NOMO-1 treated with DMSO at 0.1 percent for 48 hours (cell line): ENCODE measurements at regions not wholly inside any gene's neighbourhood (a gene's known extent, or its start where the extent isn't known, plus 50 kb on each side); places are given as distances from the start of the nearest gene placed in this dataset.
"Not testable (repeated sequence)": the region's sequence is repeated elsewhere in the genome, so short reads cannot be mapped to it uniquely, and the experiment has no call there.

Experiments
- DNase-seq: peaks from one replicate; lab custom pipeline; 2025; ENCODE audit not compliant: unreplicated experiment; lab: John Stamatoyannopoulos, UW

DNA sequence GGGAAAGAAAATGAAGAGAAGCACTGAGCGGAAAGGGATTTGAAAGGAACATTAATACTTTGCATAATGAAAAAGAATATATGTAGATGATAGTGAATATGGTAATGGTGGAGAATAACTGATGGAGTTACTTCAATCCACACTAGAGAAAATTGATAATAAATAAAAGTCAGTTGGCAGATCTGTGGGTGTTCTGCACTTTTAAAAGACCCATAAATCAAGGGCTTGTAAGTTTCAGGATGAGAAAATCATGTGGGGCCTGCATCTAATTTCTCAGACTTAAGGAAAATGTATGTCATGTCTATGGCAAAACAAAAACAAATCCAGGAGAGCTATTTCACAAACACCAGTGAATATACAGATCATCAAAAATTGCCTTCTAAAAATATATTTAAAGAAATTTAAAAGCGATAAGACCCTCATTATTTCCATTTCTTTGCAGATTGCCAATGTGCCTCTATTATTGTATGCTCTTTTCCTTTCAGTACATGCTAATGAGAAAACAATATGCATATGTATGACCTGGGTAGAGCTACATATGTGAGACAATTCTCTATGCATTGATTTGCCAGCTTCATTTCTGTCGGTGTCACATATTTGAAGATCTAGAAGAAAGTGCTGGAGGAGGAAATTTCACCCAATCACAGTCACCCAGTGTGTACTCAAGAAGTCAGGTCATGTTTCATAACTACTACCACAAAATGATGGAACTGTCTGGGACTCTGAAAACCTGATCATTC, 269.9 kb upstream of the PDZRN3 start:
- DNase-seq = no peak

DNA sequence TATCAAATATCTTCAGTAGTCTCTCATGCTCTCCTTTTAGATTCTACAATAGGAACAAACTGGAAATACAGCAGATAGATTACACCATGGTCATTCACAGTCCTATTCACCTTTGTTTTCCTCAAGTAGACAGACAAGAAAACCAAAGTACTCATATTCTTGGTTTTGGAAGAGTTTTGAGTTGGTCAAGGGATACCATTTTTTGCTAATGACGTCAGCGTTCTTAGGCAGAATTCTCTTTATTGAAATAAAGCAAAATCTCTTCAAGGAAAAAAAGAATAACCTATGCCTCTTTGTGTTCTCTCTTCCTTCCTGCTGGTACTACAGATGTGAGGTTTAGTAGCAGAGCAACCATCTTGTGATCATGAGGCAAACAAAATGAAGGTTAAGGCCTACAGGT, 268.3 kb upstream of the PDZRN3 start:
- DNase-seq = no peak

DNA sequence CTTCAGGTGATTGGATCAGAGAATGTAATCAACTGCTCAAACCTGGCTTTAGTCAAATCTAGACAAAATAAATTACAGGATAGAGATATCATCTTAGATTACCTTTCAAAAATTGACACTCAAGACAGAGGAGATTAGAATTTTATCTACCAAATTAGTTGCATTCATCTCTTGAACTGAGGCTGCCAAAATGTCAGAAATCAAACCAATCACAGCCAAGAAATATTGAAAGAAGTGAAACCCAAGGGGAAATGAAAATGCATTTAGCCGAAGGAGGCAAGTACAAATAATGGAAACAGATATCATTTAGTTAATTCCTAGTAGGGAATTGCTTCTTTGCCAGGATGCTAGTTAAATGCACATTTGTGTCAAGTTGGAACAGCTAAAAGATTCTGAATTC, 261.1 kb upstream of the PDZRN3 start:
- DNase-seq = no peak

GRCh38 chr3:73884361-73884760, 259.6 kb upstream of the PDZRN3 start:
- DNase-seq = no peak

DNA sequence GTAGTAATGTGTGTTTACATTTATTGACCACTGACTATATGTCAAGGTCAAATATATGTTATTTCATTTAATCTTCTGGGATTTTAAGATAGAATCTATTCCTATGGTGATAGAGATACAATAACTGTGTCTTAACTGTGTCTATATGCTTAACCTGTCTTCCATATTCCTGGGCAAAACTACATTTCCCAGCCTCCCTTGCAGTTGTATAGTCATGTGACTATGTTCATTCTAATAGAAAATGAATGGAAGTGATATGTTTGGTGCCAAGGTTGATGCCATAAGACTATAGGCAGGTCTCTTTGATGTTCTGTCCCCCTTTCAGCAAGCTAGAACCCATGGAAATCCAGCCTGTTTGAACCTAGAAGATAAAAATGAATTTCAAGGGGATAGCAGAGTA, 258.8 kb upstream of the PDZRN3 start:
- DNase-seq = no peak

- DNase-seq = no peak
Measured at GRCh38 chr3:73874606-73875369, 250.0 kb upstream of the PDZRN3 start.

- no peak for DNase-seq
Measured at GRCh38 chr3:73874161-73874560, 249.4 kb upstream of the PDZRN3 start.

DNA sequence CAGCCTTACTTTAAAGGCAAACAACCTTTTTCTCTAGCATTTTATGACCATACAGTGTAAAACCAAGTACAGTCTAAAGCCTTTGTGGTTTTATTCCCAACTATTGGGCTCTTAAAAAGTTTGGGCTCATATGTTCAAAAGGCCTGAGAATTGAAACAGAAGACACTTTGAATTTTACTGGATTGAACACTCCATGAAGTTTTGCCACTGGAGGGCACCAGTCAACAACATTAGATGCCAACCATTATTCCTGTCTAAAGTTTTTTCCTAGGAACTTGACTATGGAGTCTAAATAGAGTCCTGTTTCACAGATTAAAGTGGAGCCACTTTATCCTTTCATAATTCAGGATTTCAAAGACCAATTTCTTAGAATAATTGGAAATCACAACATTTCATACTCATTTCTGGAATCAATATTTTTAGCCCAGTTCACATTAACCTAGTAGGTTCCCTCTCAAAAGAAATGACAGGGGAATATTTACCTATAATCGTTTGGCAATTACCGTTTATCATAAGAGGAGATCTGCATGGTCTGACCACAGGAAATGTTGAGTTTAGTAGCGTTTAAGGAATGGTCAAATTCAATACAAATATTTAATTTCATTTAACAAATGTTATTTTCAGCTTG, 244.1 kb upstream of the PDZRN3 start:
- DNase-seq = no peak

DNA sequence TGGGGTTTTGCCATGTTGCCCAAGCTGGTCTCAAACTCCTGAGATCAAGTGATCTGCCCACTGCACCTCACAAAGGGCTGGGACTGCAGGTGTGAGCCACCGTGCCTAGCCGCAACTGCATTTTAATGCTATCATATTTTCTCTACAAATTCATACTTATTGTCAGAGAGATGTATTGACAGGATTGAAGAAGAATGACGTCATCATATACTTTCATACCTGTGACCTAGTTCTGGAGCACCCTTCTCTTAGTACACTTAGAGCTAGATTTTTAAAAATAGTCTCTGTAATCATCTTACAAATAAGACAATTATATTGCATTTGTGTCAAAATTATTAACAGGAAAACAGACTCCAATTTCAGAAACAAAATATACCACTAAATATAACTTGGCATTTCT, 242.8 kb upstream of the PDZRN3 start:
- no peak for DNase-seq

GRCh38 chr3:73866846-73867245, 242.1 kb upstream of the PDZRN3 start:
- no peak for DNase-seq

- no peak for DNase-seq
Measured at GRCh38 chr3:73863546-73864079, 238.9 kb upstream of the PDZRN3 start.

DNA sequence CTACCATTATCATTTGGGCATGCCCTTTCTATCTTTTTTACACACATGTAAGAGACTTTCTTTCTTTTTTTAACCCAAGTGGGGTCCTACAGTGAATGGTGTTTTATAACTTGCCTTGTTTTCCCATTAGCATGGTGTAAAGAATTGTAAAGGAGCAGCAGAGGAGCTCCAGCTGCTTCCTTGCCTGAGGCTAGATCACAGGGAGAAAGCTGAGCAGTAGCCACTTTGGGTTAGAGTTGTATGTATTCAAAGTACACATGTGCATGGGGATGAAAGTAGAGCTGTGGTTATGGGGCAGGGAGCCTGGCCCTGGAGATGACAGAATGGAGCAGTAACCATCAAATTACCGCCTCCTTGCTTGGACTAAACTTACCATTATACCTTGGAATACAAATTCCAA, 231.1 kb upstream of the PDZRN3 start:
- DNase-seq = no peak

- no peak for DNase-seq
Measured at GRCh38 chr3:73848173-73848906, 223.6 kb upstream of the PDZRN3 start.

GRCh38 chr3:73846951-73847350, 222.2 kb upstream of the PDZRN3 start:
- DNase-seq = no peak

DNA sequence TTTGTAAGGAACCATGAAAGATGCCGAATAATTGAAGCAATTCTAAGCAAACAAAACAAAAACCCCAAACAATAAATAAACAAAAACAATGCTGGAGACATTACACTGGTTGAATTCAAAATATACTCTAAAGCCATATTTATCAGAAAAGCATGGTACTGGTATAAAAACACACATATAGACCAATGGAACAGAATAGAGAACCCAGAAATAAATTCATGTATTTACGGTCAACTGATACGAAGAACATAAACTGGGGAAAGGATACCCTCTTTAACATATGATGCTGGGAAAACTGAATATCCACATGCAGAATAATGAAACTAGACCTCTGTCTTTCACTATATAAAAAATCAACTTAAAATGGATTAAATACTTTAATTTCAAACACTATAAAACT, 214.3 kb upstream of the PDZRN3 start:
- DNase-seq = no peak

- DNase-seq = no peak
Measured at GRCh38 chr3:73835945-73836344, 211.2 kb upstream of the PDZRN3 start.

- no peak for DNase-seq
Measured at GRCh38 chr3:73832426-73832825, 207.7 kb upstream of the PDZRN3 start.

GRCh38 chr3:73828348-73828747, 203.6 kb upstream of the PDZRN3 start:
- no peak for DNase-seq

GRCh38 chr3:73827725-73828211, 203.0 kb upstream of the PDZRN3 start:
- no peak for DNase-seq

GRCh38 chr3:73827204-73827603, 202.5 kb upstream of the PDZRN3 start:
- no peak for DNase-seq

DNA sequence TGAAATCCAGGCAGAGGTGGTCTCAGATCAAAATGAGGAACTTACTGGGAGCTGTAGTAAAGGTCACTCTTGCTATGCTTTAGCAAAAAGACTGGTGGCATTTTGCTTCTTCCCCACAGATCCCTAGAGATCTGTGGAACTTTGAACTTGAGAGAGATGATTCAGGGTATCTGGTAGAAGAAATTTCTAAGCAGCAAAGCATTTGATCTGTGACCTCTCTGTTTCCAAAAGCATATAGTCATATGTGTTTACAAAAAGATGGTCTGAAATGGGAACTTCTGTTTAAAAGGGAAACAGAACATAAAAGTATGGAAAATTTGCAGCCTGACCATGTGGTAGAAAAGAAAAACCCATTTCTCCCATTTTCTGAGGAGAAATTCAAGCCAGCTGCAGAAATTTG, 196.2 kb upstream of the PDZRN3 start:
- not testable (repeated sequence) for DNase-seq
